H1 (cell line): ENCODE measurements at regions not wholly inside any gene's neighbourhood (a gene's known extent, or its start where the extent isn't known, plus 50 kb on each side); places are given as distances from the start of the nearest gene placed in this dataset.

ENCODE experiments used
- CTCF ChIA-PET: fragments of 300-600 bp; sonication (Branson Sonifier 250); formaldehyde crosslinking; loops from one replicate; lab custom pipeline; 2021; ENCODE audit not compliant: partially characterized antibody; lab: Charles Lee
- POLR2A ChIA-PET: fragments of 300-600 bp; sonication (Branson Sonifier 250); formaldehyde crosslinking; loops from one replicate; lab custom pipeline; 2021; ENCODE audit warnings: inconsistent platforms; ENCODE audit not compliant: partially characterized antibody; lab: Charles Lee
- DNase-seq, 2 experiments: peaks; one replicate each; pipeline versions ENCODE4 v3.0.0 to v3.0.0-alpha.2; 2010 to 2022; ENCODE audit warnings: low spot score in 2 of 2, low read depth in 1 of 2, mixed read lengths in 1 of 2
- FAIRE-seq: peaks from 2 replicates; lab custom pipeline; 2011; peaks lifted over from hg19 to GRCh38; lab: Jason Lieb, UNC
- H2AFZ ChIP-seq: 2 replicates; pipeline ENCODE4 v1.8.1; 2012; ENCODE audit warnings: low read length, inconsistent platforms
- H2AK5ac ChIP-seq: 2 replicates; pipeline ENCODE4 v1.6.1; 2013; ENCODE audit warnings: low read depth, low read length
- H2BK120ac ChIP-seq: replicated peaks from 2 replicates; pipeline ENCODE3; 2013; ENCODE audit warnings: low read depth, low read length, inconsistent platforms
- H2BK12ac ChIP-seq: 2 replicates; pipeline ENCODE4 v1.6.1; 2013; ENCODE audit warnings: low read depth, low read length
- H2BK15ac ChIP-seq: 2 replicates; pipeline ENCODE4 v1.6.1; 2013; ENCODE audit warnings: low read length
- H2BK20ac ChIP-seq: 2 replicates; pipeline ENCODE4 v1.6.1; 2013; ENCODE audit warnings: low read length
- H2BK5ac ChIP-seq: 2 replicates; pipeline ENCODE4 v1.6.1; 2013; ENCODE audit warnings: low read depth, low read length
- H3K14ac ChIP-seq: 2 replicates; pipeline ENCODE4 v1.6.1; 2013; ENCODE audit warnings: inconsistent platforms; ENCODE audit not compliant: insufficient read length
- H3K18ac ChIP-seq: 2 replicates; pipeline ENCODE4 v1.6.1; 2013; ENCODE audit warnings: low read length; ENCODE audit errors: extremely low read depth
- H3K23ac ChIP-seq: 2 replicates; pipeline ENCODE4 v1.6.1; 2013; ENCODE audit warnings: inconsistent platforms; ENCODE audit not compliant: insufficient read length
- H3K23me2 ChIP-seq: 2 replicates; pipeline ENCODE4 v1.6.1; 2013; ENCODE audit warnings: low read depth, low read length
- H3K27ac ChIP-seq: 2 replicates; pipeline ENCODE4 v1.6.1; 2011; ENCODE audit warnings: low read depth, low read length, inconsistent platforms
- H3K27me3 ChIP-seq, 4 experiments: replicated peaks in 1 of 4; 1 replicate in 1 of 4; 2 replicates in 3 of 4; pipeline versions ENCODE4 v1.6.1 to v1.8.1; 2011 to 2013; ENCODE audit warnings: low read length in 3 of 4, mild to moderate bottlenecking in 3 of 4, inconsistent platforms in 2 of 4, mixed read lengths in 2 of 4, moderate library complexity in 1 of 4; ENCODE audit not compliant: control insufficient read depth in 3 of 4, insufficient read depth in 3 of 4; ENCODE audit errors: extremely low read depth in 1 of 4
- H3K36me3 ChIP-seq, 4 experiments: 2 replicates each; pipeline versions ENCODE4 v1.6.1 to v1.8.1; 2011 to 2013; ENCODE audit warnings: mild to moderate bottlenecking in 4 of 4, low read length in 3 of 4, moderate library complexity in 2 of 4, control low read depth in 1 of 4, inconsistent platforms in 1 of 4; ENCODE audit not compliant: insufficient read depth in 4 of 4, control insufficient read depth in 2 of 4
- H3K4ac ChIP-seq: replicated peaks from 2 replicates; pipeline ENCODE3; 2013; ENCODE audit warnings: low read length, low read depth, mixed read lengths, inconsistent platforms; ENCODE audit not compliant: insufficient read length
- H3K4me1 ChIP-seq, 4 experiments: replicated peaks in 1 of 4; 1 replicate in 1 of 4; 2 replicates in 3 of 4; pipeline versions ENCODE4 v1.6.1 to v1.8.1; 2011 to 2013; ENCODE audit warnings: low read length in 3 of 4, inconsistent platforms in 2 of 4, mixed read lengths in 1 of 4; ENCODE audit not compliant: insufficient read depth in 4 of 4, control insufficient read depth in 3 of 4
- H3K4me2 ChIP-seq, 2 experiments: 2 replicates each; pipeline versions ENCODE4 v1.6.1 to v1.8.1; 2011 to 2013; ENCODE audit warnings: low read depth in 2 of 2, low read length in 2 of 2, control low read depth in 1 of 2, inconsistent platforms in 1 of 2, mild to moderate bottlenecking in 1 of 2; ENCODE audit not compliant: insufficient read depth in 1 of 2
- H3K4me3 ChIP-seq, 4 experiments: fragments of 200-600, 300-600 bp in 1 of 4; sonication (generic), shearing (Covaris generic), sonication (Bioruptor Twin) in 1 of 4; 2 replicates each; pipeline versions ENCODE4 v1.5.1 to v1.8.1; 2011 to 2016; ENCODE audit warnings: low read length in 4 of 4, low read depth in 3 of 4, control low read depth in 2 of 4, inconsistent platforms in 2 of 4, mild to moderate bottlenecking in 2 of 4, mixed read lengths in 1 of 4, moderate library complexity in 1 of 4; ENCODE audit not compliant: insufficient read depth in 2 of 4; ENCODE audit errors: extremely low read depth in 1 of 4
- H3K56ac ChIP-seq: replicated peaks from 2 replicates; pipeline ENCODE3; 2013; ENCODE audit warnings: low read depth, mild to moderate bottlenecking, mixed read lengths, low read length, inconsistent platforms; ENCODE audit not compliant: insufficient read length
- H3K79me1 ChIP-seq: 2 replicates; pipeline ENCODE4 v1.6.1; 2013; ENCODE audit warnings: low read depth, low read length, control low read depth
- H3K79me2 ChIP-seq, 2 experiments: 2 replicates each; pipeline versions ENCODE4 v1.6.1 to v1.8.1; 2012 to 2013; ENCODE audit warnings: low read length in 2 of 2, mild to moderate bottlenecking in 2 of 2, inconsistent platforms in 1 of 2; ENCODE audit not compliant: insufficient read depth in 2 of 2, control insufficient read depth in 1 of 2
- H3K9ac ChIP-seq, 4 experiments: replicated peaks in 1 of 4; 1 replicate in 1 of 4; 2 replicates in 3 of 4; pipeline versions ENCODE4 v1.6.1 to v1.8.1; 2011 to 2013; ENCODE audit warnings: low read depth in 3 of 4, low read length in 3 of 4, control low read depth in 2 of 4, mild to moderate bottlenecking in 2 of 4, moderate library complexity in 2 of 4, inconsistent platforms in 1 of 4; ENCODE audit errors: extremely low read depth in 1 of 4
- H3K9me3 ChIP-seq, 2 experiments: 2 replicates each; pipeline versions ENCODE4 v1.6.1 to v1.8.1; 2012 to 2013; ENCODE audit warnings: mild to moderate bottlenecking in 2 of 2, moderate library complexity in 2 of 2, control low read depth in 1 of 2, inconsistent platforms in 1 of 2, low read depth in 1 of 2, low read length in 1 of 2, mixed read lengths in 1 of 2; ENCODE audit not compliant: insufficient read depth in 2 of 2
- H4K20me1 ChIP-seq, 2 experiments: replicated peaks in 1 of 2; 2 replicates each; pipeline versions ENCODE3 to v1.8.1; 2011 to 2013; ENCODE audit warnings: inconsistent platforms in 2 of 2, low read length in 2 of 2, mild to moderate bottlenecking in 1 of 2; ENCODE audit not compliant: insufficient read depth in 2 of 2, control insufficient read depth in 1 of 2
- H4K5ac ChIP-seq: 2 replicates; pipeline ENCODE4 v1.6.1; 2013; ENCODE audit warnings: low read length, low read depth, mixed read lengths, inconsistent platforms; ENCODE audit not compliant: insufficient read length
- H4K8ac ChIP-seq: 2 replicates; pipeline ENCODE4 v1.8.0; 2013; ENCODE audit warnings: mild to moderate bottlenecking, moderate library complexity, low read length, inconsistent platforms; ENCODE audit not compliant: insufficient read depth; ENCODE audit errors: extremely low read depth
- H4K91ac ChIP-seq: replicated peaks from 2 replicates; pipeline ENCODE3; 2013; ENCODE audit warnings: low read length, mixed read lengths, inconsistent platforms; ENCODE audit not compliant: insufficient read length
- CHD1 ChIP-seq: IDR thresholded peaks from 2 replicates; pipeline ENCODE4 v1.6.1; 2012; ENCODE audit warnings: low read depth, low read length, improper control_type of control experiment
- EGR1 ChIP-seq: IDR thresholded peaks from 2 replicates; pipeline ENCODE4 v1.6.1; 2011; ENCODE audit warnings: low read depth, low read length, borderline replicate concordance
- HDAC2 ChIP-seq, 2 experiments: fragments of 300-600 bp in 1 of 2; sonication (generic) in 1 of 2; IDR thresholded peaks; 2 replicates each; pipeline ENCODE4 v1.6.1; 2011 to 2012; ENCODE audit warnings: low read depth in 2 of 2, low read length in 2 of 2, mild to moderate bottlenecking in 2 of 2, moderate library complexity in 2 of 2, borderline replicate concordance in 1 of 2, inconsistent platforms in 1 of 2
- MAX ChIP-seq: IDR thresholded peaks from 2 replicates; pipeline ENCODE4 v1.6.1; 2012; ENCODE audit warnings: inconsistent platforms
- POLR2A ChIP-seq, 2 experiments: IDR thresholded peaks; 1 replicate in 1 of 2; 2 replicates in 1 of 2; pipeline ENCODE4 v1.6.1; 2011; ENCODE audit warnings: low read depth in 2 of 2, low read length in 2 of 2, mild to moderate bottlenecking in 2 of 2; ENCODE audit errors: control extremely low read depth in 1 of 2
- POU5F1 ChIP-seq: IDR thresholded peaks from 2 replicates; pipeline ENCODE4 v1.6.1; 2011; ENCODE audit warnings: low read depth, mild to moderate bottlenecking, low read length, moderate library complexity
- SIRT6 ChIP-seq: IDR thresholded peaks from one replicate; pipeline ENCODE4 v1.7.1; 2012; ENCODE audit warnings: low read length, inconsistent platforms
- SP2 ChIP-seq: IDR thresholded peaks from 2 replicates; pipeline ENCODE4 v1.6.1; 2012; ENCODE audit warnings: mild to moderate bottlenecking, low read length, inconsistent platforms
- WGBS, 2 experiments: shearing (Covaris generic) in 1 of 2; methylation state at CpG; one replicate each; pipeline versions ENCODE4 v1.1.6 to v1.1.7; 2013 to 2015; ENCODE audit warnings: low lambda C conversion rate in 2 of 2, mixed read lengths in 2 of 2, inconsistent platforms in 1 of 2, low coverage in 1 of 2, missing lambda C conversion rate in 1 of 2; ENCODE audit not compliant: insufficient replicate concordance in 2 of 2, insufficient coverage in 1 of 2, insufficient read length in 1 of 2; ENCODE audit errors: extremely low coverage in 1 of 2, missing lambda C conversion rate in 1 of 2; 5-methylcytosine and 5-hydroxymethylcytosine counted together

DNA sequence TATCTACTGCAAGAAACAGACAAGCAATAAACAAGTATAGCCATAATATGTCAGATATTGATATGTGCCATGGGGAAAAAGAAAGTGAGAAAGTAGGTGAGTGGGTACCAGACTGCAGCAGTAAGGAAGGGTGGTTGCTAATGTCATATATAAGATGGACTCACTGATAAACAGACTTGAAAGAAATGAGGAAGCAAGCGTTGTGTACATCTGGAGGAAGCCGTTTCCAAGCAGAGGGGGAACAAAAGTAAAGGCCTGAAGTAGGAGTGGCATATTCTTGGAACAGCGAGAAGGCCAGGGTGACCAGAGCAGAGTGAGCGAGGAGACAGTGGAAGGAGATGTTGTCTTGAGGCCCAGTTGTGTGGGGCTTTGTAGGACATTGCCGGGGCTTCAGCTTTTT lies 142.2 kb upstream of the MAP3K1 start:
- DNase-seq (no peak), FAIRE-seq (no peak)
- Histone ChIP-seq H4K5ac (no peak overlapping the region), H3K4ac (no peak overlapping the region), H2BK120ac (no peak overlapping the region), H3K4me1 (peaks cover 11 to 20% (median 16%) of the 10 kb centered on the region in 4 experiments), H3K4me3 (no peak overlapping the region), H3K18ac (no peak overlapping the region), H4K91ac (no peak overlapping the region), H2BK5ac (no peak overlapping the region), H3K56ac (no peak overlapping the region), H3K9me3 (no peaks in the 10 kb centered on the region), H3K23ac (no peak overlapping the region), H3K9ac (no peak overlapping the region), H3K27ac (no peak overlapping the region), H3K14ac (no peak overlapping the region), H3K23me2 (no peaks in the 10 kb centered on the region), H4K20me1 (no peaks in the 10 kb centered on the region), H2BK12ac (no peak overlapping the region), H4K8ac (no peak overlapping the region), H3K36me3 (no peaks in the 10 kb centered on the region), H3K79me2 (no peaks in the 10 kb centered on the region), H2BK15ac (no peak overlapping the region), H3K27me3 (peaks cover 0 to 6% (median 0%) of the 10 kb centered on the region in 4 experiments; a peak in 2 of 7 replicates), H2AK5ac (no peak overlapping the region), H3K79me1 (no peaks in the 10 kb centered on the region), H3K4me2 (no peak overlapping the region), H2BK20ac (no peak overlapping the region), H2AFZ (no peak overlapping the region)
- POLR2A ChIA-PET, result no interaction called here
- CTCF ChIA-PET, result no interaction called here
- 92% methylated on average over 5 of the region's 5 CpGs; no CpG with 5 or more reads in 1 of the 2 experiments for WGBS, 2 experiments
- no peak for TF ChIP-seq EGR1
- TF ChIP-seq SIRT6, result no peak
- no peak for TF ChIP-seq CHD1
- TF ChIP-seq SP2, result no peak
- no peak for TF ChIP-seq POLR2A (IDR thresholded peaks at IDR 0.05; ENCODE audit: control extremely low read depth in 1 of 2, low read depth in 2 of 2, low read length in 2 of 2)
- no peak for TF ChIP-seq POU5F1
- no peak for TF ChIP-seq MAX
- TF ChIP-seq HDAC2 (IDR thresholded peaks at IDR 0.05; ENCODE audit: borderline replicate concordance in 1 of 2, low read depth in 2 of 2, low read length in 2 of 2), result no peak
